ENCODE measurements at regions not wholly inside any gene's neighbourhood (a gene's known extent, or its start where the extent isn't known, plus 50 kb on each side); places are given as distances from the start of the nearest gene placed in this dataset.
"Not testable (repeated sequence)": the region's sequence is repeated elsewhere in the genome, so short reads cannot be mapped to it uniquely, and the experiment has no call there.

GRCh38 chr13:91242652-91243051, 104.8 kb upstream of the MIR17HG start:
- H3K36me3 Mint-ChIP-seq, result no peaks in the 10 kb centered on the region
- no peaks in the 10 kb centered on the region for H3K9me3 Mint-ChIP-seq
- ChIA-PET POLR2A (no interaction called here), CTCF (no interaction called here)
- no peaks in the 10 kb centered on the region for H3K27me3 Mint-ChIP-seq
- no peak for DNase-seq
- no peaks in the 10 kb centered on the region for H3K4me1 Mint-ChIP-seq (ENCODE audit: low read depth)
- no peak overlapping the region for H3K27ac Mint-ChIP-seq
- no peak overlapping the region for H3K4me3 Mint-ChIP-seq
- intact Hi-C loops (cut with micrococcal nuclease), result no loop called here

DNA sequence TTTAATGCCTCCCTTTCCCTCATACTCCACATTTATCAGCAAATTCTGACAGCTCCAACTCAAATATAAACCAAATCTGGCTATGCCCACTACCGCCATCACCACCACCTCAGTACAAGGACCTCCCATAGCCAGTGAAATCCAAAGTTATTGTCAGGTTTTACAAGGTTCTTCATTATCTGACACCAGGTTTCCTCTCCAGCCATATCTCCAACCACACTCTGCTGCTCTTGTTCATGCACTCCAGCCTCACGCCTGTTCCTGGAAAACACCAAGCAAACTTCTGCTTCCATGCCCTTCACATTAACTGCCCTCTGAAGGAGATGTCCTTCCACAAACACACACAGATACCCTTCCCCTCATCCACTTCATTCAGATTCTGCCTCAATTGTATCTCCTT, 102.2 kb upstream of the MIR17HG start:
- Mint-ChIP-seq H3K27ac (no peak overlapping the region), H3K4me3 (no peak overlapping the region), H3K4me1 (ENCODE audit: low read depth) (no peaks in the 10 kb centered on the region), H3K27me3 (peaks cover 7% of the 10 kb centered on the region), H3K36me3 (no peaks in the 10 kb centered on the region), H3K9me3 (no peaks in the 10 kb centered on the region)
- intact Hi-C loops (cut with micrococcal nuclease), result no loop called here
- no peak for DNase-seq
- ChIA-PET CTCF (interaction anchor here (1.2 kb wide), 1 partner anchor 111 kb away, joined by 4 read pairs; no protein-coding TSS in a partner anchor), POLR2A (no interaction called here)

- no peak overlapping the region for H3K27ac Mint-ChIP-seq
- ChIA-PET POLR2A (no interaction called here), CTCF (interaction anchor here (0.8 to 2.8 kb wide), 2 partner anchors 113 to 173 kb away, joined by 3 to 17 read pairs; no protein-coding TSS in a partner anchor)
- H3K4me1 Mint-ChIP-seq (ENCODE audit: low read depth), result no peaks in the 10 kb centered on the region
- intact Hi-C loops (cut with micrococcal nuclease), result loop anchor here (1.0 kb wide), 1 partner anchor 113 kb away; no protein-coding TSS in a partner anchor
- H3K27me3 Mint-ChIP-seq, result peaks cover 9% of the 10 kb centered on the region
- H3K9me3 Mint-ChIP-seq, result no peaks in the 10 kb centered on the region
- H3K36me3 Mint-ChIP-seq, result no peaks in the 10 kb centered on the region
- no peak overlapping the region for H3K4me3 Mint-ChIP-seq
- DNase-seq, result no peak
These were observed 99.7 kb upstream of the MIR17HG start for GRCh38 chr13:91247768-91248167.

- intact Hi-C loops (cut with micrococcal nuclease), result no loop called here
- no peaks in the 10 kb centered on the region for H3K9me3 Mint-ChIP-seq
- H3K27ac Mint-ChIP-seq, result no peak overlapping the region
- H3K4me1 Mint-ChIP-seq (ENCODE audit: low read depth), result no peaks in the 10 kb centered on the region
- no peaks in the 10 kb centered on the region for H3K36me3 Mint-ChIP-seq
- ChIA-PET POLR2A (no interaction called here), CTCF (interaction anchor here (0.8 to 2.8 kb wide), 2 partner anchors 114 to 174 kb away, joined by 3 to 17 read pairs; no protein-coding TSS in a partner anchor)
- no peak overlapping the region for H3K4me3 Mint-ChIP-seq
- DNase-seq, result no peak
- peaks cover 9% of the 10 kb centered on the region for H3K27me3 Mint-ChIP-seq
These were observed 99.2 kb upstream of the MIR17HG start for GRCh38 chr13:91248249-91248648.

GRCh38 chr13:91249370-91249769, 98.1 kb upstream of the MIR17HG start:
- POLR2A ChIA-PET, result no interaction called here
- H3K27me3 Mint-ChIP-seq, result peaks cover 11% of the 10 kb centered on the region
- intact Hi-C loops (cut with micrococcal nuclease), result no loop called here

DNA sequence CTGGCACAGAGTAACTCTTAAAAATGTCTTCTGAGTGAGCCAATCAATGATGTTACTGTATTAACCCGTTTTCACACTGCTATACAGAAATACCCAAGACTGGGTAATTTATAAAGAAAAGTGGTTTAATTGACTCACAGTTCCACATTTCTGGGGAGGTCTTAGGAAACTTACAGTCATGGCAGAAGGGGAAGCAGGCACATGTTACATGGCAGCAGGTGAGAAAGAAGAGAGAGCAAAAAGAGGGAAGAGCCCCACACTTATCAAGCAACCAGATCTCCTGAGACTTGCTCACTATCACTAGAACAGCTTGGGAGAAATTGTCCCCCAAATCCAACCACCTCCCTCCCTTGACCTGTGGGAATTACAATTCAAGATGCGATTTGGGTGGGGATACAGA, 97.6 kb upstream of the MIR17HG start:
- CTCF ChIA-PET, result no interaction called here
- POLR2A ChIA-PET, result no interaction called here
- Mint-ChIP-seq H3K27me3 (peaks cover 11% of the 10 kb centered on the region), H3K27ac (no peak overlapping the region), H3K36me3 (no peaks in the 10 kb centered on the region), H3K9me3 (no peaks in the 10 kb centered on the region), H3K4me1 (ENCODE audit: low read depth) (no peaks in the 10 kb centered on the region), H3K4me3 (no peak overlapping the region)
- no peak for DNase-seq
- intact Hi-C loops (cut with micrococcal nuclease), result no loop called here

More at GRCh38 chr13:91249370-91249769, 98.1 kb upstream of the MIR17HG start:
- no peak overlapping the region for H3K4me3 Mint-ChIP-seq
- H3K9me3 Mint-ChIP-seq, result no peaks in the 10 kb centered on the region
- no peaks in the 10 kb centered on the region for H3K4me1 Mint-ChIP-seq (ENCODE audit: low read depth)
- H3K36me3 Mint-ChIP-seq, result no peaks in the 10 kb centered on the region
- CTCF ChIA-PET, result no interaction called here
- no peak overlapping the region for H3K27ac Mint-ChIP-seq
- DNase-seq, result no peak

- H3K4me1 Mint-ChIP-seq (ENCODE audit: low read depth); intact Hi-C loops (cut with micrococcal nuclease); DNase-seq: not testable (repeated sequence)
These were observed 95.9 kb upstream of the MIR17HG start for GRCh38 chr13:91251573-91251972.

DNA sequence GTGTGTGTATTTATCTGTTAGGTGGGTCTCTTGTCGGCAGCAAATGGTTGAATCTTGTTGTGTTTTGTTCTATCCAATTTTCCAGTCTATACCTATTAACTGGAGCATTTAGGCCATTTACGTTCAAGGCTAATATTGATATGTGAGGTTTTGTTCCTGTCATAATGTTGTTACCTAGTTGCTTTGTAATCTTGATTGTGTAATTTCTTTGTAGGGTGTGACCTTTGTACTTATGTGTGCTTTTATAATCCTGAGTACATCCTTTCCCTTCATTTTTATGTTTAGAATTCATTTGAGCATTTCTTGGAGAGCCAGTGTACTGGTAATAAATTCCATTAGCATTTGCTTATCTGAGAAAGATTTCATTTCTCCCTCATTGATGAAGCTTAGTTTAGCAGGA, 83.0 kb upstream of the MIR17HG start:
- no peak overlapping the region for H3K4me3 Mint-ChIP-seq
- H3K9me3 Mint-ChIP-seq, result peaks cover 20% of the 10 kb centered on the region
- POLR2A ChIA-PET, result no interaction called here
- DNase-seq, result no peak
- no peaks in the 10 kb centered on the region for H3K4me1 Mint-ChIP-seq (ENCODE audit: low read depth)
- intact Hi-C loops (cut with micrococcal nuclease), result no loop called here
- H3K27me3 Mint-ChIP-seq, result peaks cover 3% of the 10 kb centered on the region
- CTCF ChIA-PET, result no interaction called here
- H3K36me3 Mint-ChIP-seq, result no peaks in the 10 kb centered on the region
- no peak overlapping the region for H3K27ac Mint-ChIP-seq

More at GRCh38 chr13:91251573-91251972, 95.9 kb upstream of the MIR17HG start:
- peaks cover 11% of the 10 kb centered on the region for H3K27me3 Mint-ChIP-seq
- POLR2A ChIA-PET, H3K36me3 Mint-ChIP-seq, H3K27ac Mint-ChIP-seq, H3K4me3 Mint-ChIP-seq, H3K9me3 Mint-ChIP-seq, CTCF ChIA-PET: not testable (repeated sequence)

DNA sequence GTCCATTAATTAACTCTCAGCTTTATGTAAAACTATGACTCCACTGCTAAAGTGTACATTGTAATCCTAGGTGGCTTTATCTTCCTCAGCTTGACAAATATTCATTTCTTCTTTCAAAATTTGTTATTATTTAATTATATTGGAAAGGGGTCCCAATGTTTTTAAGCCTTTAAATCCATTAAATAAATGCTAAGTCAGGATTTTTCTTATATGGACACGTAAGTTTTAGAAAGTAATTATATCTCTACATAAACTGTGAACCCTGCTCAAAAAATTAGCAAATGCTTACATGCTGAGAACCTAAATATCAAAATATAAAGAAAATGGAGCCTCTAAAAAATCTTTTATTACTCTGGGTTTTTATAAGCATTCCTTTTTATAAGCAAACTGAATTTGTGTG, 78.2 kb upstream of the MIR17HG start:
- CTCF ChIA-PET, result no interaction called here

DNA sequence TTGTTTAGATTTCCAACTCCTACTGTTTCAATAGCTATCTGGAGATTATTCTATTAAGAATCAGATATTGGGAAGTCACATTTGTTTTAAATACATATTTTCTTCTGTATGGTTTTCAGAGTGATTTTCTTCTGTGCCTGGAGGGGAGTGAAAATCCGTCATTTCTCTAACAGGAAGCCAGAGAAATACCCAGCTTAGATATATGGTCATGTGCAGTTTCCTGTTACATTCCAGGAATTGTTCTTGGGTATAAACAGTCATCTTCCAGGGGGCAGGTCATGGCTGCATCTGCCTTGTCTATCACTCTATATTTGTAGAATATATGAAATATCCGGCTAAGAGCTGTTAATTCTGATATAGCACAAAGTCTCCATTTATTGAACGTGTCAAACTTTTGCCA, 77.5 kb upstream of the MIR17HG start:
- peaks cover 9% of the 10 kb centered on the region for H3K9me3 Mint-ChIP-seq
- H3K4me1 Mint-ChIP-seq (ENCODE audit: low read depth), result no peaks in the 10 kb centered on the region
- H3K4me3 Mint-ChIP-seq, result no peak overlapping the region
- no peaks in the 10 kb centered on the region for H3K36me3 Mint-ChIP-seq
- H3K27me3 Mint-ChIP-seq, result peaks cover 4% of the 10 kb centered on the region
- intact Hi-C loops (cut with micrococcal nuclease), result no loop called here
- CTCF ChIA-PET, result no interaction called here
- H3K27ac Mint-ChIP-seq, result no peak overlapping the region
- POLR2A ChIA-PET, result no interaction called here
- DNase-seq, result no peak

More for the DNA sequence above, 78.2 kb upstream of the MIR17HG start:
- POLR2A ChIA-PET, result no interaction called here
- Mint-ChIP-seq H3K4me3 (no peak overlapping the region), H3K27me3 (peaks cover 4% of the 10 kb centered on the region), H3K36me3 (no peaks in the 10 kb centered on the region), H3K4me1 (ENCODE audit: low read depth) (no peaks in the 10 kb centered on the region), H3K9me3 (peaks cover 17% of the 10 kb centered on the region), H3K27ac (no peak overlapping the region)
- intact Hi-C loops (cut with micrococcal nuclease), result no loop called here
- no peak for DNase-seq

GRCh38 chr13:91272235-91272777, 75.2 kb upstream of the MIR17HG start:
- CTCF ChIA-PET, result no interaction called here
- no peak overlapping the region for H3K4me3 Mint-ChIP-seq
- H3K36me3 Mint-ChIP-seq, result no peaks in the 10 kb centered on the region

GRCh38 chr13:91273675-91274074, 73.8 kb upstream of the MIR17HG start:
- ChIA-PET CTCF (no interaction called here), POLR2A (no interaction called here)

More at GRCh38 chr13:91272235-91272777, 75.2 kb upstream of the MIR17HG start:
- H3K4me1 Mint-ChIP-seq (ENCODE audit: low read depth), result no peaks in the 10 kb centered on the region
- H3K9me3 Mint-ChIP-seq, result peaks cover 2% of the 10 kb centered on the region
- no peak overlapping the region for H3K27ac Mint-ChIP-seq
- POLR2A ChIA-PET, result no interaction called here
- peaks cover 3% of the 10 kb centered on the region for H3K27me3 Mint-ChIP-seq
- DNase-seq, result no peak
- intact Hi-C loops (cut with micrococcal nuclease), result no loop called here

DNA sequence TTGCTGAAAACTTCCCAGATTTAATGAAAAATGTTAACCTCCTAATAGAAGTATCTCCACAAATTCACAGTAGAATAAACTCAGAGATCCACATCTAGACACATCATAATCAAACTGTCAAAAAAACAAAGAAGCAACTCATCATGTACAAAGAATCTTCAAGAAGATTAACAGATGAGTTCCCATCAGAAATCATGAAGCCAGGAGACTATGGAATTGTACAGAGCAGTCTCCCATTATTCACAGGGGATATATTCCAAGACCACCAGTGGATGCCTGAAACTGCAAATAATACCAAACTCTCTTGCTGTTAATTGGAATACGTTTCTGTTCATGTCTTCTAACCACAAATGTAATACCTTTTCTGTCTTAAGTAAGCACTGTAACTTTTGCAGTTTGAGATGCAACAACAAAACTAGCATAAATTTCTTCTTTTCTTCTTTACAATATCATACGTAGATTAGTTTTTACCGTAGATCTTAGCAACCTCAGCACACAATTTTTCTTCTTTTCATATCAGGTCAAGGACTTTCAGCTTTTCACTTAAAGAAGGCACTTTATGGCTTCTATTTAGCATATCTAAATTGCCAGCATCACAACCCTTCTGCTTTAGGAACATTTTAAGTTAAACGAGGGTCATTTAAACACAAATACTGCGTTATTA, 70.3 kb upstream of the MIR17HG start:
- Mint-ChIP-seq H3K4me3 (no peak overlapping the region), H3K27ac (no peak overlapping the region), H3K4me1 (ENCODE audit: low read depth) (no peaks in the 10 kb centered on the region)

More at GRCh38 chr13:91273675-91274074, 73.8 kb upstream of the MIR17HG start:
- H3K36me3 Mint-ChIP-seq, result no peaks in the 10 kb centered on the region
- no peak overlapping the region for H3K27ac Mint-ChIP-seq
- intact Hi-C loops (cut with micrococcal nuclease), result no loop called here
- no peak for DNase-seq
- H3K9me3 Mint-ChIP-seq, result peaks cover 2% of the 10 kb centered on the region
- H3K27me3 Mint-ChIP-seq, result peaks cover 8% of the 10 kb centered on the region
- no peak overlapping the region for H3K4me3 Mint-ChIP-seq
- H3K4me1 Mint-ChIP-seq (ENCODE audit: low read depth), result no peaks in the 10 kb centered on the region

More for the DNA sequence above, 70.3 kb upstream of the MIR17HG start:
- DNase-seq, result no peak
- peaks cover 7% of the 10 kb centered on the region for H3K27me3 Mint-ChIP-seq
- H3K9me3 Mint-ChIP-seq, result peaks cover 2% of the 10 kb centered on the region
- intact Hi-C loops (cut with micrococcal nuclease), result no loop called here
- ChIA-PET POLR2A (no interaction called here), CTCF (no interaction called here)
- no peaks in the 10 kb centered on the region for H3K36me3 Mint-ChIP-seq
